HepG2 (cell line): ENCODE measurements at regions not wholly inside any gene's neighbourhood (a gene's known extent, or its start where the extent isn't known, plus 50 kb on each side); places are given as distances from the start of the nearest gene placed in this dataset.

Source experiments
- ATAC-seq: fragments of 200-7000 bp; cut with Tn5 transposase; 3 replicates; pipeline ENCODE4 v1.9.1; 2020; ENCODE audit warnings: mild to moderate bottlenecking, moderate library complexity
- BruUV-seq: library from RNA; stranded (reverse); fragments of 400-500 nt; replicated peaks from 2 replicates; lab custom pipeline; 2021; lab: Mats Ljungman, UMichigan
- CTCF ChIA-PET: fragments of 300-600 bp; formaldehyde crosslinking; extraction: SDS; loops from one replicate; lab custom pipeline; 2021; ENCODE audit warnings: low total read pairs, inconsistent platforms, low intra/inter-chr PET ratio; lab: Yijun Ruan, JAX
- POLR2A ChIA-PET: fragments of 350-600 bp; sonication (Branson Sonifier 250); formaldehyde crosslinking; loops from one replicate; lab custom pipeline; 2020; ENCODE audit warnings: antibody characterized with exemption, inconsistent platforms; lab: Yijun Ruan, JAX
- DNase-seq: peaks from one replicate; pipeline ENCODE4 v3.0.0-alpha.2; 2015; ENCODE audit warnings: low spot score
- FAIRE-seq: peaks from 3 replicates; lab custom pipeline; 2011; peaks lifted over from hg19 to GRCh38; lab: Jason Lieb, UNC
- H2AFZ ChIP-seq: one replicate; pipeline ENCODE4 v1.6.1; 2011; ENCODE audit warnings: low read length, inconsistent platforms
- H3K27ac ChIP-seq: fragments of 300-600 bp; 3 replicates; pipeline ENCODE4 v1.8.0; 2011; ENCODE audit warnings: mixed run types, mild to moderate bottlenecking, mixed read lengths, low read length, inconsistent platforms; ENCODE audit not compliant: insufficient read depth; ENCODE audit errors: extremely low read length
- H3K27me3 ChIP-seq, 2 experiments: fragments of 200-600 bp in 1 of 2; 2 replicates in 1 of 2; 3 replicates in 1 of 2; pipeline versions ENCODE4 v1.6.0 to v1.8.0; 2011; ENCODE audit warnings: low read length in 2 of 2, mild to moderate bottlenecking in 2 of 2, moderate library complexity in 2 of 2, inconsistent platforms in 1 of 2; ENCODE audit not compliant: insufficient read depth in 2 of 2, control insufficient read depth in 1 of 2
- H3K36me3 ChIP-seq, 2 experiments: fragments of 200-600 bp in 1 of 2; replicated peaks in 1 of 2; 2 replicates in 1 of 2; 3 replicates in 1 of 2; pipeline versions ENCODE4 v1.5.1 to v1.8.0; 2011; ENCODE audit warnings: low read length in 2 of 2, inconsistent platforms in 1 of 2; ENCODE audit not compliant: insufficient read depth in 2 of 2, control insufficient read depth in 1 of 2
- H3K4me1 ChIP-seq: 2 replicates; pipeline ENCODE4 v1.5.1; 2012; ENCODE audit warnings: low read length, inconsistent platforms; ENCODE audit not compliant: insufficient read depth
- H3K4me2 ChIP-seq: 2 replicates; pipeline ENCODE4 v1.6.0; 2011; ENCODE audit warnings: low read depth, low read length, inconsistent platforms
- H3K4me3 ChIP-seq, 3 experiments: fragments of 200-600 bp in 1 of 3; sonication (generic), shearing (Covaris generic) in 1 of 3; replicated peaks in 1 of 3; 2 replicates each; pipeline ENCODE4 v1.5.1; 2011 to 2016; ENCODE audit warnings: low read length in 3 of 3, inconsistent platforms in 2 of 3, low read depth in 2 of 3, mild to moderate bottlenecking in 2 of 3, control low read depth in 1 of 3, mixed read lengths in 1 of 3; ENCODE audit not compliant: insufficient read depth in 1 of 3
- H3K79me2 ChIP-seq: one replicate; pipeline ENCODE4 v1.6.1; 2011; ENCODE audit warnings: low read length, inconsistent platforms; ENCODE audit not compliant: insufficient read depth
- H3K9ac ChIP-seq: 2 replicates; pipeline ENCODE4 v1.6.0; 2011; ENCODE audit warnings: mild to moderate bottlenecking, low read depth, low read length, inconsistent platforms; ENCODE audit not compliant: insufficient read depth
- H3K9me3 ChIP-seq: 2 replicates; pipeline ENCODE4 v1.5.1; 2012; ENCODE audit warnings: mild to moderate bottlenecking, low read length
- H4K20me1 ChIP-seq: 2 replicates; pipeline ENCODE4 v1.6.0; 2011; ENCODE audit warnings: inconsistent platforms, mild to moderate bottlenecking, low read length, moderate library complexity; ENCODE audit not compliant: insufficient read depth
- ELF1 ChIP-seq: sonication (generic); formaldehyde crosslinking; IDR thresholded peaks from 2 replicates; pipeline ENCODE4 v1.4.0; 2020; ENCODE audit warnings: missing genetic modification reagents
- GFI1 ChIP-seq: sonication (generic); formaldehyde crosslinking; IDR thresholded peaks from 2 replicates; pipeline ENCODE4 v1.5.0; 2020; ENCODE audit warnings: missing genetic modification reagents, mild to moderate bottlenecking, borderline replicate concordance
- HIVEP1 ChIP-seq: sonication (generic); formaldehyde crosslinking; IDR thresholded peaks from 2 replicates; pipeline ENCODE4 v1.4.0; 2020; ENCODE audit warnings: mild to moderate bottlenecking, missing genetic modification reagents
- HMG20B ChIP-seq: conservative IDR thresholded peaks from 2 replicates; pipeline ENCODE4 v1.6.1; 2016; ENCODE audit warnings: missing genetic modification reagents, missing compliant biosample characterization
- HOXA9 ChIP-seq: sonication (generic); formaldehyde crosslinking; IDR thresholded peaks from 2 replicates; pipeline ENCODE4 v1.8.1; 2022; ENCODE audit warnings: missing genetic modification reagents, mild to moderate bottlenecking, moderate library complexity, borderline replicate concordance
- MAF1 ChIP-seq: sonication (generic); formaldehyde crosslinking; IDR thresholded peaks from 2 replicates; pipeline ENCODE4 v1.5.0; 2020; ENCODE audit warnings: missing genetic modification reagents, borderline replicate concordance
- NKX3-1 ChIP-seq: sonication (generic); formaldehyde crosslinking; IDR thresholded peaks from 2 replicates; pipeline ENCODE4 v1.5.0; 2020; ENCODE audit warnings: missing genetic modification reagents
- NR3C1 ChIP-seq: sonication (generic); formaldehyde crosslinking; IDR thresholded peaks from 2 replicates; pipeline ENCODE4 v1.4.0; 2020; ENCODE audit warnings: missing genetic modification reagents
- RFX3 ChIP-seq: IDR thresholded peaks from 2 replicates; pipeline ENCODE4 v1.6.1; 2016; ENCODE audit warnings: missing biosample characterization, missing genetic modification reagents
- TARDBP ChIP-seq: sonication (generic); formaldehyde crosslinking; IDR thresholded peaks from 2 replicates; pipeline ENCODE4 v1.8.0; 2022; ENCODE audit warnings: mild to moderate bottlenecking, missing genetic modification reagents
- XBP1 ChIP-seq: sonication (generic); formaldehyde crosslinking; IDR thresholded peaks from 2 replicates; pipeline ENCODE4 v1.5.0; 2020; ENCODE audit warnings: missing genetic modification reagents
- YY1 ChIP-seq: IDR thresholded peaks from 2 replicates; pipeline ENCODE4 v1.6.1; 2011; ENCODE audit warnings: low read length, low read depth, moderate library complexity, mild to moderate bottlenecking; ENCODE audit not compliant: insufficient read depth, insufficient replicate concordance
- ZNF33A ChIP-seq: sonication (generic); formaldehyde crosslinking; IDR thresholded peaks from 2 replicates; pipeline ENCODE4 v1.5.1; 2020; ENCODE audit warnings: missing genetic modification reagents, mild to moderate bottlenecking, moderate library complexity, borderline replicate concordance
- ZNF383 ChIP-seq: sonication (generic); formaldehyde crosslinking; IDR thresholded peaks from 2 replicates; pipeline ENCODE4 v1.4.0; 2020; ENCODE audit warnings: missing genetic modification reagents, mild to moderate bottlenecking, borderline replicate concordance
- ZNF510 ChIP-seq: sonication (generic); formaldehyde crosslinking; IDR thresholded peaks from 2 replicates; pipeline ENCODE4 v1.4.0; 2020; ENCODE audit warnings: low read depth, mild to moderate bottlenecking, missing genetic modification reagents
- ZNF615 ChIP-seq: sonication (generic); formaldehyde crosslinking; IDR thresholded peaks from 2 replicates; pipeline ENCODE4 v1.5.0; 2020; ENCODE audit warnings: mild to moderate bottlenecking, missing genetic modification reagents, borderline replicate concordance
- WGBS: methylation state at CpG from one replicate; pipeline ENCODE4 v1.1.6; 2017; ENCODE audit warnings: low lambda C conversion rate; 5-methylcytosine and 5-hydroxymethylcytosine counted together
- in situ Hi-C: cut with HindIII; loops from 2 replicates; pipeline ENCODE4 v1.10.0; 2017; ENCODE audit warnings: low pct_unique_long_range_greater_than_20kb; ENCODE audit not compliant: extremely low pct_ligation_motif_present
- intact Hi-C: fragments of 100-400 bp; cut with micrococcal nuclease; formaldehyde crosslinking; loops from one replicate; pipeline ENCODE4 v1.10.0; 2022; ENCODE audit not compliant: unreplicated experiment
- TF ChIP-seq, protein P1 (sequence below): sonication (generic); formaldehyde crosslinking; IDR thresholded peaks from 2 replicates; pipeline ENCODE4 v1.9.0; 2022; ENCODE audit warnings: low read depth, missing genetic modification reagents
- TF ChIP-seq, protein P2 (sequence below): IDR thresholded peaks from 2 replicates; pipeline ENCODE4 v1.6.1; 2012; ENCODE audit warnings: inconsistent platforms

DNA sequence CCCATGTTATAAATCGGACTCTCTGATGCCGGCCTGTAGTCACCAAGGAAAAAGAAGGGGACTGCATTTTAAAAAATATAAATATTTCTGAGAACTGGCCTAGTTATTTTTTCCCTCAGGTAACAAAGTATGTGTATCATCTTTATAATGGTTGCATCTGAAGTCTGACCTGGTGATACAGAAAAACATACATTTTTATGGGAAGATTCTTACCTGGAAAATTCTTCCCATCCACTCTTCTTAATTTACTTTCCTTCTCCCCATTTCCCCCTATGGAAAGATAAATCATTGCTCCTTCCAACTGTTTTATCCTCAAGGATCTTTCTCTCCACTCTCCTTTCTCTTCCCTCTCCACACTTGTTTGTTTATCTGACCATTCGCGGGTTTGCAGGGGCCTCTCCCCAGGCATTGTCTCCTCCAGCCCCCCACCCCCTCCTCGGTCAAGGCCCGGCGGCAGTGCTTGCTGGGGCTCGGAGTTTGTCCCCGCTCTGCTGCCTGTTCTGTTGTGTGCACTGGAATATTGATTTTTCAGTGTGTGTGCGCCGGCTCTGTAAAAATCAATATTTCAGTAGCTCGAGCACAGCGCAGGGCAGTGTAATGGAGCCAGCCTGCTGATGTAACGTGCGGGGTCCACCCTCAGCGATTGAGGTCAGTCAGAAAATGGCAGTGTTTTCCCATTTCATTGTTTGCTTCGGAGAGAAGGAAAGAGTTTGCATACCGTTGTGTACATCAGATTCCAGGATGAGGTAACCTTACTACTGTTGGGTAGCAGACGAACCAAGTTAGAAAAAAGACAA is 199.5 kb upstream of the NFE2L3 start (continued):
- TF ChIP-seq GFI1 (CRISPR knock-in tag) = peak; percentile 81
- TF ChIP-seq ZNF383 = 0 out of 2 replicates have a peak, but pooled peaks have one; percentile 22
- TF ChIP-seq, all 625 proteins: peak for 366

DNA sequence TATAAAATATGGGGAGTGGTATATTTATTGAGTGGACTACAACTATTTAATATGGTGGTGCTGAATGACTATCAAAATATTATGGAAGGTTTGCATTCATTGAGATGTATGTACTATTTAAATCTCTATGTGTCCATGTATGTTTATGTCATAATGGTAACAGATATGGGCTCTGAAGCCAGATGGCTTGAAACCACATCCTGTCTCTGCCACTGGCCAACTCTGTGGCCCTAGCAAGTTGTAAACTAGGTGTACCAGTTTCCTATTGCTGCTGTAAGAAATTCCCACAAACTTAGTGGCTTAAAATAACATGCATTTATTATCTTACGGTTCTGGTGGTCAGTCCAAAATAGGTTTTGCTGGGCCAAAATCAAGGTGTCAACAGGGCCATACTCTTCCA is 198.1 kb upstream of the NFE2L3 start:
- no peak overlapping the region for H3K27ac ChIP-seq
- no peak overlapping the region for H3K9ac ChIP-seq
- no peak overlapping the region for H2AFZ ChIP-seq
- POLR2A ChIA-PET = no interaction called here
- intact Hi-C loops (loop anchor here (5.0 kb wide), 2 partner anchors 33 to 203 kb away; no protein-coding TSS in a partner anchor), in situ Hi-C loops (no loop called here)
- 100% methylated on average over 1 of the region's 1 CpG for WGBS
- no peaks in the 10 kb centered on the region for H3K36me3 ChIP-seq
- no TSS peak for BruUV-seq
- H3K4me3 ChIP-seq = no peak overlapping the region
- no peaks in the 10 kb centered on the region for H3K27me3 ChIP-seq
- H4K20me1 ChIP-seq = no peaks in the 10 kb centered on the region
- FAIRE-seq = no peak
- no peak for DNase-seq
- H3K4me2 ChIP-seq = no peak overlapping the region
- H3K9me3 ChIP-seq = no peaks in the 10 kb centered on the region
- peaks cover 3% of the 10 kb centered on the region for H3K79me2 ChIP-seq
- ATAC-seq = no peak
- peaks cover 32% of the 10 kb centered on the region for H3K4me1 ChIP-seq
- CTCF ChIA-PET = no interaction called here
- TF ChIP-seq HIVEP1 (CRISPR knock-in tag) (no peak), XBP1 (CRISPR knock-in tag) (no peak), ZNF510 (no peak), RFX3 (no peak), TARDBP (CRISPR knock-in tag) (no peak), NKX3-1 (no peak), ZNF615 (no peak), NR3C1 (no peak), MAF1 (no peak), ZNF33A (CRISPR knock-in tag) (no peak), YY1 (no peak), HMG20B (CRISPR knock-in tag) (no peak), HOXA9 (CRISPR knock-in tag) (no peak), ELF1 (CRISPR knock-in tag) (no peak)
- TF ChIP-seq, protein P1, sequence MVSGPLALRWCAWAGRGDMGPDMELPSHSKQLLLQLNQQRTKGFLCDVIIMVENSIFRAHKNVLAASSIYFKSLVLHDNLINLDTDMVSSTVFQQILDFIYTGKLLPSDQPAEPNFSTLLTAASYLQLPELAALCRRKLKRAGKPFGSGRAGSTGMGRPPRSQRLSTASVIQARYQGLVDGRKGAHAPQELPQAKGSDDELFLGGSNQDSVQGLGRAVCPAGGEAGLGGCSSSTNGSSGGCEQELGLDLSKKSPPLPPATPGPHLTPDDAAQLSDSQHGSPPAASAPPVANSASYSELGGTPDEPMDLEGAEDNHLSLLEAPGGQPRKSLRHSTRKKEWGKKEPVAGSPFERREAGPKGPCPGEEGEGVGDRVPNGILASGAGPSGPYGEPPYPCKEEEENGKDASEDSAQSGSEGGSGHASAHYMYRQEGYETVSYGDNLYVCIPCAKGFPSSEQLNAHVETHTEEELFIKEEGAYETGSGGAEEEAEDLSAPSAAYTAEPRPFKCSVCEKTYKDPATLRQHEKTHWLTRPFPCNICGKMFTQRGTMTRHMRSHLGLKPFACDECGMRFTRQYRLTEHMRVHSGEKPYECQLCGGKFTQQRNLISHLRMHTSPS = no peak
- TF ChIP-seq, protein P2, sequence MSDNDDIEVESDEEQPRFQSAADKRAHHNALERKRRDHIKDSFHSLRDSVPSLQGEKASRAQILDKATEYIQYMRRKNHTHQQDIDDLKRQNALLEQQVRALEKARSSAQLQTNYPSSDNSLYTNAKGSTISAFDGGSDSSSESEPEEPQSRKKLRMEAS = no peak
